ENCODE measurements at regions not wholly inside any gene's neighbourhood (a gene's known extent, or its start where the extent isn't known, plus 50 kb on each side); places are given as distances from the start of the nearest gene placed in this dataset.

GRCh38 chr3:55196495-55196894 is 268.6 kb upstream of the LRTM1 start:
- WGBS, 2 donors = 88 to 97% methylated on average over 1 of the region's 1 CpG
- no peak overlapping the region for H3K4me3 ChIP-seq (ENCODE audit: low read depth, poor library complexity, severe bottlenecking)
- DNase-seq (ENCODE audit: low spot score in 2 of 2) = no peak
- intact Hi-C loops (cut with DNase I; ENCODE audit: low total_unique reads) = no loop called here
- TF ChIP-seq POLR2A (IDR thresholded peaks at IDR 0.05) (no peak), CTCF (IDR thresholded peaks at IDR 0.05) (no peak)

DNA sequence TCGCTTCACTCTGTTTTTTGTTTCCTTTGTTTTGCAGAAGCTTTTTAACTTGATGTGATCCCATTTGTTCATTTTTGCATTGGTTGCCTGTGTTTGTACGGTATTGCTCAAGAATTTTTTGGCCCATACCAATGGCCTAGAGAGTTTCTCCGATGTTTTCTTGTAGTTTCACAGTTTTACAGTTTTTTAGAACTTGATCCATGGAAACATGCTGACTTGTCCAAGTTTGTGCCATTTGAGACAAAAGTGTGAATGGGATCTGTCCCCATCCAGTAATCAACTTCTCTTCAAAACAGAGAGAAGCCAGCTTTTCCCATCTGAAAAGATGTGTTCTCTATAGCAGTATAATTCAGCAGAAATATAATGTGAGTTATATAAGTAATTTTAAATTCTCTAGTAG is 266.5 kb upstream of the LRTM1 start:
- intact Hi-C loops (cut with DNase I; ENCODE audit: low total_unique reads) = no loop called here
- TF ChIP-seq POLR2A (IDR thresholded peaks at IDR 0.05) = no peak
- no peak for TF ChIP-seq CTCF (IDR thresholded peaks at IDR 0.05)
- 79 to 81% methylated on average over 3 of the region's 3 CpGs for WGBS, 2 donors
- no peak overlapping the region for H3K4me3 ChIP-seq (ENCODE audit: low read depth, poor library complexity, severe bottlenecking)
- DNase-seq (ENCODE audit: low spot score in 2 of 2) = no peak

- intact Hi-C loops (cut with DNase I; ENCODE audit: low total_unique reads) = no loop called here
- 84 to 91% methylated on average over 4 of the region's 4 CpGs for WGBS, 2 donors
- no peak overlapping the region for H3K4me3 ChIP-seq (ENCODE audit: low read depth, poor library complexity, severe bottlenecking)
- TF ChIP-seq CTCF (IDR thresholded peaks at IDR 0.05) = no peak
- TF ChIP-seq POLR2A (IDR thresholded peaks at IDR 0.05) = no peak
- DNase-seq (ENCODE audit: low spot score in 2 of 2) = no peak
These were observed 264.3 kb upstream of the LRTM1 start for GRCh38 chr3:55191911-55192775.

GRCh38 chr3:55190331-55190730 is 262.5 kb upstream of the LRTM1 start:
- WGBS, 2 donors = 69 to 81% methylated on average over 6 of the region's 6 CpGs
- TF ChIP-seq CTCF (IDR thresholded peaks at IDR 0.05) (no peak), POLR2A (IDR thresholded peaks at IDR 0.05) (no peak)
- DNase-seq (ENCODE audit: low spot score in 2 of 2) = no peak
- H3K4me3 ChIP-seq (ENCODE audit: low read depth, poor library complexity, severe bottlenecking) = no peak overlapping the region
- intact Hi-C loops (cut with DNase I; ENCODE audit: low total_unique reads) = no loop called here

GRCh38 chr3:55189359-55189801 is 261.5 kb upstream of the LRTM1 start:
- intact Hi-C loops (cut with DNase I; ENCODE audit: low total_unique reads) = no loop called here
- no peak overlapping the region for H3K4me3 ChIP-seq (ENCODE audit: low read depth, poor library complexity, severe bottlenecking)
- TF ChIP-seq CTCF (IDR thresholded peaks at IDR 0.05) (no peak), POLR2A (IDR thresholded peaks at IDR 0.05) (no peak)
- 49 to 55% methylated on average over 5 of the region's 5 CpGs for WGBS, 2 donors
- no peak for DNase-seq (ENCODE audit: low spot score in 2 of 2)

Data from lower leg skin (tissue), 4 donors.